ENCODE measurements at regions not wholly inside any gene's neighbourhood (a gene's known extent, or its start where the extent isn't known, plus 50 kb on each side); places are given as distances from the start of the nearest gene placed in this dataset.

DNA sequence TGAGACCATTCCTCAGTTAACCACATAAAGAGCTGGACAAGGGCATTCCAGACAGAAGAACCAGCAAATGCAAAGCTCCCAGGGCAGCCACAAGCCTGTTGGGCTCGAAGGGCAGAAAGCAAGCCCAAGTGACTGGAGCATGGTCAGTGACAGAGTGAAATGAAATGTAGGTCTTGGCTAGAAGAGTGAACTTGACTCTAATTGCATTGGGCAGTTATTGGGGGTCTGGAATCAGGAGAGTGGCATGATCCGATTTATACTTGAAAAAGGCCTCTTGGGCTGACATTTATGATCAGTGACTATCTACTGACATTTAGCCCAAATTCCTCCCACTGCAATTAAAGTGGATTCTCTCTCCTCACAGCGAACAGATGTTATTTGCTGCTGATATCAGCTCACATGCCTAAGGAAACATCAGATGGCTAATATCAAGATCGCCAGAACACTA is 152.5 kb upstream of the KLF7 start:
- intact Hi-C loops (cut with DNase I; ENCODE audit: low total_unique reads): no loop called here
- Histone ChIP-seq H3K27me3 (no peaks in the 10 kb centered on the region), H3K36me3 (ENCODE audit: low read depth, missing control alignments) (no peaks in the 10 kb centered on the region), H3K9me3 (no peaks in the 10 kb centered on the region), H3K27ac (no peak overlapping the region), H3K4me3 (no peak overlapping the region), H3K4me1 (no peaks in the 10 kb centered on the region)
- TF ChIP-seq POLR2A (IDR thresholded peaks at IDR 0.05): no peak
- no peak for TF ChIP-seq CTCF (IDR thresholded peaks at IDR 0.05)
- DNase-seq: no peak
- WGBS, 2 donors: 82 to 89% methylated on average over 4 of the region's 4 CpGs

DNA sequence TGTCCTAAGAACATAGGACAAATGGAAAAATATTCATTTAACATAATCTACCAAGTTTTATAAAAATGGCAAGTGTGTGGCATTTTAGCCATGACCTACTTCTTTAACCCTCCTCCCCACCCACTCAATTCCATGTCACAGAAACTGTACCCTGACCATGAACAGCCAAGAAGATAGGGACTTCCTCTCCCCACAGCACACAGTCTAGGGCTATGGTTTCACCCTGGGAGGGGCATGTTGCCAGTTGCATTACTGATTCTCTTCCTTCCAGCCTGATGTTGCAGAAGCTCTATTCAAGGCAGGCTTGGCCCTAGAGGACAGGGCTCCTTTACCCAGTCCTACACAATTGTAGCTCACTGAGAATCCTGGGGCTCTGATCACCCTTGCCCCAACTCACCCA is 153.6 kb upstream of the KLF7 start:
- Histone ChIP-seq H3K9me3 (no peaks in the 10 kb centered on the region), H3K4me1 (no peaks in the 10 kb centered on the region), H3K36me3 (ENCODE audit: low read depth, missing control alignments) (no peaks in the 10 kb centered on the region), H3K27ac (no peak overlapping the region), H3K4me3 (no peak overlapping the region), H3K27me3 (no peaks in the 10 kb centered on the region)
- TF ChIP-seq POLR2A (IDR thresholded peaks at IDR 0.05): no peak
- TF ChIP-seq CTCF (IDR thresholded peaks at IDR 0.05): no peak
- DNase-seq: no peak
- intact Hi-C loops (cut with DNase I; ENCODE audit: low total_unique reads): no loop called here

- DNase-seq: no peak
- no peak for TF ChIP-seq POLR2A (IDR thresholded peaks at IDR 0.05)
- no peak for TF ChIP-seq CTCF (IDR thresholded peaks at IDR 0.05)
- Histone ChIP-seq H3K4me3 (no peak overlapping the region), H3K9me3 (no peaks in the 10 kb centered on the region), H3K27me3 (no peaks in the 10 kb centered on the region), H3K36me3 (ENCODE audit: low read depth, missing control alignments) (no peaks in the 10 kb centered on the region), H3K4me1 (no peaks in the 10 kb centered on the region), H3K27ac (no peak overlapping the region)
- 57 to 81% methylated on average over 5 of the region's 5 CpGs for WGBS, 2 donors
- intact Hi-C loops (cut with DNase I; ENCODE audit: low total_unique reads): no loop called here
Observed at GRCh38 chr2:207320381-207321159, 154.8 kb upstream of the KLF7 start.

DNA sequence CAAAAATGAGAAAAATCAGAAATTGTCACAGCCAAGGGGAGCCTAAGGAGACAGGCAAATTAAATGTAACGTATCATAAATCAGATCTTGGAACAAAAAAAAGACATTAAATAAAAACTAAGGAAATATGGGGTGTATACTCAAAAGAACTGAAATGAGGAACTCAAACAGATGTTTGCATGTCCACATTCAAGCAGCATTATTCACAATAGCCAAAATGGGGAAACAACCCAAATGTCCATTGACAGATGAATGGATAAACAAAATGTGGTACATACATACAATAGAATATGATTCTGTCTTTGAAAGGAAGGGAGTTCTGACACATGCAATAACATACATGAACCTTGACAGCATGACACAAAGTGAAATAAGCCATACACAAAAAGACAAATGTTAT is 155.8 kb upstream of the KLF7 start:
- TF ChIP-seq CTCF (IDR thresholded peaks at IDR 0.05): no peak
- TF ChIP-seq POLR2A (IDR thresholded peaks at IDR 0.05): no peak

DNA sequence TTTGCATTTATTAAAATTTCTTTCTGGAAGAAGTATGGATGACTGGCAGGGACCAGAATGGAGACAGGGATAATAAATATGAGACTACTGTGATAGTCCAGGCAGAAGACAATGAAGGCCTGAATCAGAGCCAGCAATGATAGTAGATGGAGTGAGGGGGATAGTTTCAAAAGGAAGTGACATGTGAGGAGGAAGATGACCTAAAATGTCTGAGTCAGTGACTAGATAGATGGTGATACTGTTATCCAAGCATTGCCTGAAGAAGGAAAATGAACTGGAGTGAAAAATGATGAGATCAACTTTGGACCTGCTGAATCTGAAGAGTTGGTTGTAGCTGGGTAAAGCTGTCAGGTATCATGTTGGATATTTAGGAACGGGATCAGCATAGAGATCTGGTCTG is 158.3 kb upstream of the KLF7 start:
- H3K4me1 ChIP-seq: no peaks in the 10 kb centered on the region
- 100% methylated on average over 1 of the region's 1 CpG for WGBS, 2 donors
- DNase-seq: no peak
- TF ChIP-seq POLR2A (IDR thresholded peaks at IDR 0.05): no peak
- no peak for TF ChIP-seq CTCF (IDR thresholded peaks at IDR 0.05)
- H3K4me3 ChIP-seq: no peak overlapping the region
- intact Hi-C loops (cut with DNase I; ENCODE audit: low total_unique reads): no loop called here
- H3K27me3 ChIP-seq: no peaks in the 10 kb centered on the region
- no peak overlapping the region for H3K27ac ChIP-seq
- no peaks in the 10 kb centered on the region for H3K36me3 ChIP-seq (ENCODE audit: low read depth, missing control alignments)
- no peaks in the 10 kb centered on the region for H3K9me3 ChIP-seq

More for the DNA sequence above, 155.8 kb upstream of the KLF7 start:
- 90 to 93% methylated on average over 1 of the region's 1 CpG for WGBS, 2 donors
- Histone ChIP-seq H3K4me3 (no peak overlapping the region), H3K27ac (no peak overlapping the region), H3K9me3 (no peaks in the 10 kb centered on the region), H3K27me3 (no peaks in the 10 kb centered on the region), H3K36me3 (ENCODE audit: low read depth, missing control alignments) (no peaks in the 10 kb centered on the region), H3K4me1 (no peaks in the 10 kb centered on the region)
- DNase-seq: no peak
- intact Hi-C loops (cut with DNase I; ENCODE audit: low total_unique reads): no loop called here
